CMK (cell line): ENCODE measurements at regions not wholly inside any gene's neighbourhood (a gene's known extent, or its start where the extent isn't known, plus 50 kb on each side); places are given as distances from the start of the nearest gene placed in this dataset.

Experiments
- DNase-seq: peaks from one replicate; pipeline ENCODE4 v3.0.0-alpha.2; 2010; ENCODE audit warnings: low read depth

- DNase-seq = no peak
These were observed 147.9 kb downstream of the IMPG2 start for GRCh38 chr3:101172516-101172915.

- DNase-seq = no peak
These were observed 148.6 kb downstream of the IMPG2 start for GRCh38 chr3:101171681-101172191.

GRCh38 chr3:101170806-101171558 lies 149.4 kb downstream of the IMPG2 start:
- DNase-seq = no peak

- no peak for DNase-seq
These were observed 150.2 kb downstream of the IMPG2 start for GRCh38 chr3:101170062-101170771.

GRCh38 chr3:101169516-101169915 lies 150.9 kb downstream of the IMPG2 start:
- no peak for DNase-seq

GRCh38 chr3:101167376-101167775 lies 153.0 kb downstream of the IMPG2 start:
- DNase-seq = no peak

- no peak for DNase-seq
These were observed 154.2 kb downstream of the IMPG2 start for GRCh38 chr3:101166150-101166549.

- DNase-seq = no peak
These were observed 156.8 kb downstream of the IMPG2 start for GRCh38 chr3:101163554-101163953.

GRCh38 chr3:101159478-101159877 lies 160.9 kb downstream of the IMPG2 start:
- DNase-seq = no peak

- no peak for DNase-seq
These were observed 162.0 kb downstream of the IMPG2 start for GRCh38 chr3:101158374-101158773.

GRCh38 chr3:101156787-101157345 lies 163.5 kb downstream of the IMPG2 start:
- DNase-seq = no peak

GRCh38 chr3:101155825-101156224 lies 162.6 kb upstream of the ABI3BP start:
- no peak for DNase-seq

GRCh38 chr3:101154401-101154800 lies 161.2 kb upstream of the ABI3BP start:
- no peak for DNase-seq

GRCh38 chr3:101151286-101151913 lies 158.2 kb upstream of the ABI3BP start:
- DNase-seq = no peak

- no peak for DNase-seq
These were observed 157.3 kb upstream of the ABI3BP start for GRCh38 chr3:101150504-101150903.

- DNase-seq = no peak
These were observed 156.5 kb upstream of the ABI3BP start for GRCh38 chr3:101149707-101150106.

GRCh38 chr3:101149251-101149650 lies 156.0 kb upstream of the ABI3BP start:
- no peak for DNase-seq

- DNase-seq = no peak
These were observed 154.8 kb upstream of the ABI3BP start for GRCh38 chr3:101148001-101148400.

- DNase-seq = no peak
These were observed 153.7 kb upstream of the ABI3BP start for GRCh38 chr3:101146946-101147345.

- no peak for DNase-seq
These were observed 150.9 kb upstream of the ABI3BP start for GRCh38 chr3:101144105-101144504.

GRCh38 chr3:101143012-101143411 lies 149.8 kb upstream of the ABI3BP start:
- no peak for DNase-seq

- no peak for DNase-seq
These were observed 148.9 kb upstream of the ABI3BP start for GRCh38 chr3:101142160-101142559.

GRCh38 chr3:101141135-101141534 lies 147.9 kb upstream of the ABI3BP start:
- DNase-seq = no peak
